ENCODE measurements at regions not wholly inside any gene's neighbourhood (a gene's known extent, or its start where the extent isn't known, plus 50 kb on each side); places are given as distances from the start of the nearest gene placed in this dataset.

DNA sequence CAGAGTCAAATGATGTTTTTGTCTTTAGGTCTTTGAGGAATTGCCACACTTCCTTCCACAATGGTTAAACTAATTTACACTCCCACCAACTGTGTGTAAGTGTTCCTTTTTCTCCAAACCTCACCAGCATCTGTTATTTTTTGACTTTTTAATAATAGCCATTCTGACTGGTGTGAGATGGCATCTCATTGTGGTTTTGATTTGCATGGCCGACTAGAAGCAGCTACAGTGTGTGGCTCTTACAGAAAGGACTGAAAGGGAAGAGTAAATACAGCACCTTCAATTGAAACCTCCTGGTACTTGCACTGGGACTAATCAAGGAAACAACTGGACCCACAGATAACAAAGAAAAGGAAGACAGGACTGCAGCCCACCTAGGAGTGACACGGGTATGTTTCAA lies 668.0 kb upstream of the RGS18 start:
- TF ChIP-seq, protein P1, sequence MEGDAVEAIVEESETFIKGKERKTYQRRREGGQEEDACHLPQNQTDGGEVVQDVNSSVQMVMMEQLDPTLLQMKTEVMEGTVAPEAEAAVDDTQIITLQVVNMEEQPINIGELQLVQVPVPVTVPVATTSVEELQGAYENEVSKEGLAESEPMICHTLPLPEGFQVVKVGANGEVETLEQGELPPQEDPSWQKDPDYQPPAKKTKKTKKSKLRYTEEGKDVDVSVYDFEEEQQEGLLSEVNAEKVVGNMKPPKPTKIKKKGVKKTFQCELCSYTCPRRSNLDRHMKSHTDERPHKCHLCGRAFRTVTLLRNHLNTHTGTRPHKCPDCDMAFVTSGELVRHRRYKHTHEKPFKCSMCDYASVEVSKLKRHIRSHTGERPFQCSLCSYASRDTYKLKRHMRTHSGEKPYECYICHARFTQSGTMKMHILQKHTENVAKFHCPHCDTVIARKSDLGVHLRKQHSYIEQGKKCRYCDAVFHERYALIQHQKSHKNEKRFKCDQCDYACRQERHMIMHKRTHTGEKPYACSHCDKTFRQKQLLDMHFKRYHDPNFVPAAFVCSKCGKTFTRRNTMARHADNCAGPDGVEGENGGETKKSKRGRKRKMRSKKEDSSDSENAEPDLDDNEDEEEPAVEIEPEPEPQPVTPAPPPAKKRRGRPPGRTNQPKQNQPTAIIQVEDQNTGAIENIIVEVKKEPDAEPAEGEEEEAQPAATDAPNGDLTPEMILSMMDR (optimal IDR thresholded peaks at IDR 0.05 in 1 of 3, IDR thresholded peaks at IDR 0.05 in 1 of 3, conservative IDR thresholded peaks at IDR 0.05 in 1 of 3; ENCODE audit: extremely low read depth in 1 of 3, insufficient read depth in 2 of 3, low read length in 3 of 3), result no peak
- TF ChIP-seq EZH2 (IDR thresholded peaks at IDR 0.05; ENCODE audit: low read length), result no peak

Data from keratinocyte (primary cell).